K562 (cell line): ENCODE measurements at regions not wholly inside any gene's neighbourhood (a gene's known extent, or its start where the extent isn't known, plus 50 kb on each side); places are given as distances from the start of the nearest gene placed in this dataset.

Source experiments
- FUS ChIP-seq: fragments of 200-400 bp; formaldehyde crosslinking; optimal IDR thresholded peaks from 2 replicates; pipeline ENCODE3; 2017; ENCODE audit warnings: low read depth, low read length
- GMEB1 ChIP-seq: fragments of 250-450 bp; sonication (Bioruptor Pico); IDR thresholded peaks from 2 replicates; pipeline ENCODE4 v1.4.0; 2020; ENCODE audit warnings: mild to moderate bottlenecking
- HDAC2 ChIP-seq: fragments of 450-650 bp; IDR thresholded peaks from 2 replicates; pipeline ENCODE4 v1.6.1; 2016; ENCODE audit warnings: mild to moderate bottlenecking
- IRF9 ChIP-seq: fragments of 450-650 bp; IDR thresholded peaks from 2 replicates; pipeline ENCODE4 v1.6.1; 2016; ENCODE audit warnings: missing biosample characterization, missing genetic modification characterization
- KLF10 ChIP-seq: fragments of 250-450 bp; sonication (Bioruptor Pico); IDR thresholded peaks from 2 replicates; pipeline ENCODE4 v1.6.1; 2021; ENCODE audit warnings: matching md5 sums
- MGA ChIP-seq: fragments of 450-650 bp; IDR thresholded peaks from 2 replicates; pipeline ENCODE4 v1.6.1; 2016; ENCODE audit warnings: mild to moderate bottlenecking, moderate library complexity
- ZFPM2 ChIP-seq: fragments of 250-450 bp; sonication (Bioruptor Pico); IDR thresholded peaks from 2 replicates; pipeline ENCODE4 v1.5.1; 2022; ENCODE audit warnings: mild to moderate bottlenecking
- ZNF324 ChIP-seq: fragments of 250-450 bp; sonication (Bioruptor Pico); IDR thresholded peaks from 2 replicates; pipeline ENCODE4 v1.4.0; 2020; ENCODE audit warnings: mild to moderate bottlenecking

- no peak for TF ChIP-seq MGA
- no peak for TF ChIP-seq FUS
- no peak for TF ChIP-seq IRF9 (tag)
- no peak for TF ChIP-seq GMEB1 (CRISPR knock-in tag)
- TF ChIP-seq HDAC2, result no peak
- TF ChIP-seq ZNF324 (CRISPR knock-in tag), result no peak
- TF ChIP-seq KLF10, result no peak
- TF ChIP-seq ZFPM2 (CRISPR knock-in tag), result no peak
Measured at GRCh38 chr11:29786092-29786491, 230.7 kb downstream of the KCNA4 start (continued).
